Hepatocyte (in vitro differentiated cells): ENCODE measurements at regions not wholly inside any gene's neighbourhood (a gene's known extent, or its start where the extent isn't known, plus 50 kb on each side); places are given as distances from the start of the nearest gene placed in this dataset.

Source experiments
- DNase-seq: peaks from one replicate; pipeline ENCODE4 v3.0.0-alpha.2; 2016; ENCODE audit warnings: low spot score
- H2AFZ ChIP-seq: fragments of 200-600 bp; sonication (generic); 2 replicates; pipeline ENCODE4 v1.6.0; 2016; ENCODE audit warnings: antibody characterized with exemption, mild to moderate bottlenecking
- H3K27ac ChIP-seq: fragments of 200-600 bp; sonication (generic); 2 replicates; pipeline ENCODE4 v1.5.1; 2016; ENCODE audit warnings: mild to moderate bottlenecking
- H3K27me3 ChIP-seq: fragments of 200-600 bp; sonication (generic); 2 replicates; pipeline ENCODE4 v1.6.1; 2016
- H3K36me3 ChIP-seq: fragments of 200-600 bp; sonication (generic); replicated peaks from 2 replicates; pipeline ENCODE4 v1.5.1; 2016; ENCODE audit warnings: low read depth; ENCODE audit not compliant: insufficient read depth
- H3K4me1 ChIP-seq: fragments of 200-600 bp; sonication (generic); 2 replicates; pipeline ENCODE4 v1.5.1; 2016; ENCODE audit warnings: mild to moderate bottlenecking, moderate library complexity; ENCODE audit not compliant: insufficient read depth
- H3K4me2 ChIP-seq: fragments of 200-600 bp; sonication (generic); 2 replicates; pipeline ENCODE4 v1.6.0; 2016
- H3K4me3 ChIP-seq: fragments of 200-600 bp; sonication (generic); 2 replicates; pipeline ENCODE4 v1.5.1; 2016; ENCODE audit warnings: mild to moderate bottlenecking
- H3K79me2 ChIP-seq: fragments of 200-600 bp; sonication (generic); 2 replicates; pipeline ENCODE4 v1.6.0; 2017; ENCODE audit warnings: mild to moderate bottlenecking
- H3K9me2 ChIP-seq: fragments of 200-600 bp; sonication (generic); replicated peaks from 2 replicates; pipeline ENCODE4 v1.6.0; 2017; ENCODE audit warnings: mild to moderate bottlenecking; ENCODE audit not compliant: insufficient read depth
- H3K9me3 ChIP-seq: fragments of 200-600 bp; sonication (generic); 2 replicates; pipeline ENCODE4 v1.5.1; 2016; ENCODE audit warnings: low read depth, mild to moderate bottlenecking
- H4K20me1 ChIP-seq: fragments of 200-600 bp; sonication (generic); 2 replicates; pipeline ENCODE4 v1.6.0; 2016; ENCODE audit warnings: mild to moderate bottlenecking; ENCODE audit not compliant: insufficient read depth, poor library complexity, severe bottlenecking
- EZH2 ChIP-seq: fragments of 200-600 bp; sonication (generic); IDR thresholded peaks from 2 replicates; pipeline ENCODE4 v1.6.1; 2016; ENCODE audit warnings: antibody characterized with exemption, mild to moderate bottlenecking, borderline replicate concordance
- EZH2phosphoT487 ChIP-seq: fragments of 200-600 bp; sonication (generic); IDR thresholded peaks from one replicate; pipeline ENCODE4 v1.6.1; 2018; ENCODE audit warnings: antibody characterized with exemption, mild to moderate bottlenecking, low read depth, moderate library complexity; ENCODE audit not compliant: unreplicated experiment, severe bottlenecking
- WGBS: methylation state at CpG from one replicate; pipeline ENCODE4 v1.1.6; 2016; ENCODE audit warnings: low lambda C conversion rate; ENCODE audit errors: missing lambda C conversion rate; 5-methylcytosine and 5-hydroxymethylcytosine counted together
- TF ChIP-seq, protein P1 (sequence below): fragments of 200-600 bp; sonication (generic); IDR thresholded peaks from 2 replicates; pipeline ENCODE4 v1.5.1; 2016; ENCODE audit warnings: antibody characterized with exemption, mild to moderate bottlenecking; ENCODE audit not compliant: poor library complexity

DNA sequence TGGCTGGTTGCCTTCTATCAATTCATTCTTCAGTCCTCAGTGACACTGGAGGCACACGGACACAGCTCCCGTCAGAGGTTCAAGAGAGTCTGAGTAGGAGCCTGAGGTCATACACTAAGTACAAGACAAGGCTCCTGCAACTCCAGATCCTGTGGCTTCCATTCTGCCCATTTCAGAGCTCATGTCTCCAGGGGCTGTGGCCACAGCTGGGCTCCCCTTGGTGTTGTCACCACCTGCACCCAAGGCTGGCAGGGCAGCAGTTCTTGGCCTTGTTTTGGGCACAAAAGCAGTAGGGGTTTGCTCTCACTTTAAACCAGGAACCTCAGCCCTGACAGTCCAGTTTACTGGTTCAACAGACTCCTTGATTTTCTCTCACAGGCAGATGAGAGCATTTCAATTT, 189.6 kb downstream of the ICE1 start:
- no peak for DNase-seq
- Histone ChIP-seq H3K4me1 (no peaks in the 10 kb centered on the region), H3K36me3 (no peaks in the 10 kb centered on the region), H3K4me3 (no peak overlapping the region), H3K27me3 (no peaks in the 10 kb centered on the region), H3K79me2 (no peaks in the 10 kb centered on the region), H2AFZ (no peak overlapping the region), H3K4me2 (no peak overlapping the region), H3K9me2 (no peaks in the 10 kb centered on the region), H4K20me1 (no peaks in the 10 kb centered on the region), H3K27ac (no peak overlapping the region), H3K9me3 (no peaks in the 10 kb centered on the region)
- 85% methylated on average over 2 of the region's 2 CpGs for WGBS
- TF ChIP-seq EZH2 (no peak), EZH2phosphoT487 (no peak)
- TF ChIP-seq, protein P1, sequence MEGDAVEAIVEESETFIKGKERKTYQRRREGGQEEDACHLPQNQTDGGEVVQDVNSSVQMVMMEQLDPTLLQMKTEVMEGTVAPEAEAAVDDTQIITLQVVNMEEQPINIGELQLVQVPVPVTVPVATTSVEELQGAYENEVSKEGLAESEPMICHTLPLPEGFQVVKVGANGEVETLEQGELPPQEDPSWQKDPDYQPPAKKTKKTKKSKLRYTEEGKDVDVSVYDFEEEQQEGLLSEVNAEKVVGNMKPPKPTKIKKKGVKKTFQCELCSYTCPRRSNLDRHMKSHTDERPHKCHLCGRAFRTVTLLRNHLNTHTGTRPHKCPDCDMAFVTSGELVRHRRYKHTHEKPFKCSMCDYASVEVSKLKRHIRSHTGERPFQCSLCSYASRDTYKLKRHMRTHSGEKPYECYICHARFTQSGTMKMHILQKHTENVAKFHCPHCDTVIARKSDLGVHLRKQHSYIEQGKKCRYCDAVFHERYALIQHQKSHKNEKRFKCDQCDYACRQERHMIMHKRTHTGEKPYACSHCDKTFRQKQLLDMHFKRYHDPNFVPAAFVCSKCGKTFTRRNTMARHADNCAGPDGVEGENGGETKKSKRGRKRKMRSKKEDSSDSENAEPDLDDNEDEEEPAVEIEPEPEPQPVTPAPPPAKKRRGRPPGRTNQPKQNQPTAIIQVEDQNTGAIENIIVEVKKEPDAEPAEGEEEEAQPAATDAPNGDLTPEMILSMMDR: no peak

DNA sequence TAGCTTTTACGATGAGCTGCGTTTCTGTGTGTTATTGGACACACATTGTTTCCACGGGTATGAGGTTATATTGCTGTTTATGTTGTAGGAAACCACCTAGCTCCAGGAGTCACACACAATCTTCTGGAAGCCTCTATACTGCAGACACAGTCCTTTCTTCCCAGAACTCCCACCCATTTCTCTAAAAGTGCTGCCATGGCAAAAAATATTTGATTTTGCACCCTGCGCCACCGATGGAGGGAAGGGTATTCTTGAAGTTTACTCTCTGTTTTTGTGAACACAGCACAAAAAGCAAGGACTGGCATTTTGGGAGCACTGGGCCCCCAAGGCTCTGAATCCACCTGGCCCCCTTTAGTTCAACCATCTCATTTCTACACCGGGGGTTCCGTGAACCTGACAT, 187.5 kb downstream of the ICE1 start:
- Histone ChIP-seq H4K20me1 (no peaks in the 10 kb centered on the region), H3K27ac (no peak overlapping the region), H3K4me3 (no peak overlapping the region), H2AFZ (no peak overlapping the region), H3K4me2 (no peak overlapping the region), H3K79me2 (no peaks in the 10 kb centered on the region), H3K36me3 (no peaks in the 10 kb centered on the region), H3K9me3 (no peaks in the 10 kb centered on the region), H3K27me3 (no peaks in the 10 kb centered on the region), H3K9me2 (no peaks in the 10 kb centered on the region), H3K4me1 (no peaks in the 10 kb centered on the region)
- no peak for DNase-seq
- 89% methylated on average over 7 of the region's 7 CpGs for whole genome bisulfite sequencing
- TF ChIP-seq, protein P1: no peak
- TF ChIP-seq EZH2: no peak
- no peak for TF ChIP-seq EZH2phosphoT487

DNA sequence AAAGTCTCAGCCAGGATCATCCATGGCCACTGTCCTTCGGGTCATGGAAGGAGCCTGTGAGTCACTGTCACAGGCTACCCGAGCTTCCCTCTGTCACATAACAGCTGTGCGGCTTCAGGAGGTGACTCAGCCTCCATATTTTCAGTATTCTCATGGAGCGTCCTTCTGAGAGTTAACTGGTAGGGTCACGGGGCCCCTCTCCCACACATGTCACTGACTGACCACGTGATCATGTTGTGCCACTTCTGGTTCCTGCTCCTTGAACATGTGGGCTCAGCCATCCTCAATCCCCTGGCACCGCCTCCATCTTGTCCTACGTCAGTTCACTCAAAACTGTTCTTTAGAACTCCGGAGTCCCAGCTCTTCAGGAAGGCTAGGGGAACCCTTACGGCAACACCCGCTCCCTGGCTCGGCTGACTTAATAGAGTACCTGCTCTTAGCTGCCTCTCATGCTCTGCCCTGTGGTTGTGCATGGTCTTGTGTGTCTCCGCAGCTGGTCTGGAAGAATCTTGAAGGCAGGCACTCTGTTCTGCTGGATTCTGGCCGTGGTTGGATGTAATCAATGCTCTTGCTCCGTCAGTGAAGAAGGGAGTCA, 182.8 kb downstream of the ICE1 start:
- H3K36me3 ChIP-seq: no peaks in the 10 kb centered on the region
- no peak overlapping the region for H3K4me2 ChIP-seq
- no peaks in the 10 kb centered on the region for H3K9me2 ChIP-seq
- TF ChIP-seq, protein P1: no peak
- no peak for TF ChIP-seq EZH2phosphoT487
- TF ChIP-seq EZH2: no peak
- no peaks in the 10 kb centered on the region for H3K9me3 ChIP-seq
- H3K27ac ChIP-seq: no peak overlapping the region
- no peak overlapping the region for H2AFZ ChIP-seq
- no peaks in the 10 kb centered on the region for H3K79me2 ChIP-seq
- no peak for DNase-seq
- H3K4me3 ChIP-seq: no peak overlapping the region
- no peaks in the 10 kb centered on the region for H3K27me3 ChIP-seq
- no peaks in the 10 kb centered on the region for H3K4me1 ChIP-seq
- H4K20me1 ChIP-seq: no peaks in the 10 kb centered on the region
- 81% methylated on average over 15 of the region's 15 CpGs for WGBS

DNA sequence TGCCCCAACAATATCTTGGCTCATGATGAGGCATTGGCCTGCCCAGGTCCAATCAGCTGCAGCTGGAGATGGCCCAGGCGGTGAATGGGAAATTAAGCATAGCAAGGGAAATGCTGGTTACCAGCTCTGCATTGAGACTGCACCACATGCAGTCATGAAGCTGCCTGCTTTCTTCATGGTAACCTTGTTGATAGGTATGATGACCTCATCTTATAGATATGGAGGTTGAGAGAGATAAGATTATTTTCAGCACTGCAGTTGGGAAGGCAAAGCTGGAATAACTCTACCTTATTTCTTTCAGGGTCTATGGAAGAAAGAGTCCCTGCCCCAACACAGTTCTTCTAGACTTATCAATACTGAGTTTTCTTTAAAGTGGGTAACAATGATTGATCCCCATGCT, 180.1 kb downstream of the ICE1 start:
- Histone ChIP-seq H3K27ac (no peak overlapping the region), H4K20me1 (no peaks in the 10 kb centered on the region), H3K4me3 (no peak overlapping the region), H3K79me2 (no peaks in the 10 kb centered on the region), H3K36me3 (no peaks in the 10 kb centered on the region), H3K4me1 (no peaks in the 10 kb centered on the region), H3K27me3 (no peaks in the 10 kb centered on the region), H3K9me2 (no peaks in the 10 kb centered on the region), H3K9me3 (no peaks in the 10 kb centered on the region), H2AFZ (no peak overlapping the region), H3K4me2 (no peak overlapping the region)
- no peak for DNase-seq
- 78% methylated on average over 1 of the region's 1 CpG for WGBS
- TF ChIP-seq EZH2 (no peak), EZH2phosphoT487 (no peak)
- TF ChIP-seq, protein P1: no peak
